Stomach (tissue), 8 donors: ENCODE measurements at regions not wholly inside any gene's neighbourhood (a gene's known extent, or its start where the extent isn't known, plus 50 kb on each side); places are given as distances from the start of the nearest gene placed in this dataset.

Experiments used
- DNase-seq, 2 donors: peaks; one replicate each; pipeline versions ENCODE4 v3.0.0 to v3.0.0-alpha.2; 2013 to 2019
- H3K27ac ChIP-seq, 5 donors: fragments of 200-600 bp in 4 of 5; sonication (generic) in 4 of 5; one replicate each; pipeline ENCODE4 v1.5.1; 2013 to 2019; ENCODE audit warnings: mild to moderate bottlenecking in 1 of 5, moderate library complexity in 1 of 5
- H3K27me3 ChIP-seq, 3 donors: fragments of 200-600 bp; sonication (generic); one replicate each; pipeline ENCODE4 v1.5.1; 2017 to 2019; ENCODE audit warnings: mixed run types in 1 of 3
- H3K36me3 ChIP-seq, 4 donors: fragments of 200-600 bp; sonication (generic); 1 replicate in 3 of 4; 2 replicates in 1 of 4; pipeline ENCODE4 v1.5.1; 2016 to 2019
- H3K4me1 ChIP-seq, 4 donors: fragments of 200-600 bp; sonication (generic); one replicate each; pipeline ENCODE4 v1.5.1; 2016 to 2019
- H3K4me3 ChIP-seq, 4 donors: fragments of 200-600 bp; sonication (generic) in 3 of 4; one replicate each; pipeline ENCODE4 v1.5.1; 2016 to 2019; ENCODE audit warnings: mild to moderate bottlenecking in 1 of 4
- H3K9me3 ChIP-seq, 4 donors: fragments of 200-600 bp; sonication (generic); one replicate each; pipeline ENCODE4 v1.5.1; 2016 to 2019
- CTCF ChIP-seq, 7 experiments: fragments of 450-650 bp in 4 of 7; fragments of 200-600 bp in 3 of 7; sonication (generic) in 3 of 7; IDR thresholded peaks; one replicate each; pipeline ENCODE4 v1.5.1; 2016 to 2019; ENCODE audit warnings: antibody characterized with exemption in 7 of 7, control low read depth in 2 of 7, mild to moderate bottlenecking in 1 of 7
- EP300 ChIP-seq: sonication (generic); formaldehyde crosslinking; IDR thresholded peaks from one replicate; pipeline ENCODE4 v1.6.1; 2017; ENCODE audit warnings: antibody characterized with exemption
- POLR2A ChIP-seq, 4 donors: fragments of 450-650 bp; IDR thresholded peaks; one replicate each; pipeline ENCODE4 v1.6.1; 2016; ENCODE audit warnings: antibody characterized with exemption in 4 of 4, control low read depth in 2 of 4, mild to moderate bottlenecking in 1 of 4, moderate library complexity in 1 of 4
- POLR2AphosphoS5 ChIP-seq, 3 donors: sonication (generic); formaldehyde crosslinking; IDR thresholded peaks; one replicate each; pipeline ENCODE4 v1.6.1; 2016; ENCODE audit warnings: antibody characterized with exemption in 3 of 3
- WGBS, 5 donors: extraction: QIAGEN DNeasy Blood & Tissue Kit in 3 of 5; methylation state at CpG; one replicate each; pipeline versions ENCODE4 v1.1.5 to v1.1.7; 2013 to 2018; 5-methylcytosine and 5-hydroxymethylcytosine counted together
- intact Hi-C: fragments of 100-400 bp; cut with DNase I; formaldehyde crosslinking; loops from one replicate; pipeline ENCODE4 v1.15.1; 2023; ENCODE audit warnings: low total_unique reads
- donor health status: healthy with polysubstance abuse.
- donor health status: Bipolar disorder and iron deficiency.
- donor health status: healthy.

- Histone ChIP-seq H3K4me3 (no peak overlapping the region), H3K4me1 (no peaks in the 10 kb centered on the region), H3K27ac (no peak overlapping the region), H3K27me3 (no peaks in the 10 kb centered on the region), H3K36me3 (no peaks in the 10 kb centered on the region), H3K9me3 (no peaks in the 10 kb centered on the region)
- intact Hi-C loops: no loop called here
- TF ChIP-seq POLR2AphosphoS5 (IDR thresholded peaks at IDR 0.05) (no peak), EP300 (no peak), POLR2A (IDR thresholded peaks at IDR 0.05) (no peak), CTCF (IDR thresholded peaks at IDR 0.05) (no peak)
- no peak for DNase-seq
Measured at GRCh38 chr4:58740897-58741296, 1630.7 kb upstream of the IGFBP7 start.

- WGBS, 5 donors: 94 to 100% (median 98%) methylated on average over 1 of the region's 1 CpG
- H3K4me1 ChIP-seq: no peaks in the 10 kb centered on the region
- no peak for TF ChIP-seq POLR2A (IDR thresholded peaks at IDR 0.05)
- TF ChIP-seq CTCF (IDR thresholded peaks at IDR 0.05): no peak
- TF ChIP-seq EP300: no peak
- no peak for TF ChIP-seq POLR2AphosphoS5 (IDR thresholded peaks at IDR 0.05)
- H3K36me3 ChIP-seq: no peaks in the 10 kb centered on the region
- DNase-seq: no peak
- no peaks in the 10 kb centered on the region for H3K27me3 ChIP-seq
- intact Hi-C loops: no loop called here
- no peak overlapping the region for H3K27ac ChIP-seq
- H3K4me3 ChIP-seq: no peak overlapping the region
- no peaks in the 10 kb centered on the region for H3K9me3 ChIP-seq
Measured at GRCh38 chr4:58739275-58739674, 1629.1 kb upstream of the IGFBP7 start.

- no peaks in the 10 kb centered on the region for H3K4me1 ChIP-seq
- no peaks in the 10 kb centered on the region for H3K27me3 ChIP-seq
- intact Hi-C loops: no loop called here
- no peak for DNase-seq
- H3K4me3 ChIP-seq: no peak overlapping the region
- no peaks in the 10 kb centered on the region for H3K36me3 ChIP-seq
- H3K9me3 ChIP-seq: no peaks in the 10 kb centered on the region
- TF ChIP-seq POLR2AphosphoS5 (IDR thresholded peaks at IDR 0.05): no peak
- H3K27ac ChIP-seq: no peak overlapping the region
Measured at GRCh38 chr4:58738375-58738774, 1628.2 kb upstream of the IGFBP7 start.

GRCh38 chr4:58734030-58734674, 1624.0 kb upstream of the IGFBP7 start:
- intact Hi-C loops: no loop called here
- no peak for DNase-seq
- no peaks in the 10 kb centered on the region for H3K9me3 ChIP-seq
- no peaks in the 10 kb centered on the region for H3K4me1 ChIP-seq
- TF ChIP-seq EP300 (no peak), POLR2A (IDR thresholded peaks at IDR 0.05) (no peak), POLR2AphosphoS5 (IDR thresholded peaks at IDR 0.05) (no peak), CTCF (IDR thresholded peaks at IDR 0.05) (no peak)
- no peaks in the 10 kb centered on the region for H3K27me3 ChIP-seq
- no peak overlapping the region for H3K27ac ChIP-seq
- H3K4me3 ChIP-seq: no peak overlapping the region
- WGBS, 5 donors: 45 to 84% (median 74%) methylated on average over 1 of the region's 1 CpG
- no peaks in the 10 kb centered on the region for H3K36me3 ChIP-seq

- Histone ChIP-seq H3K27ac (no peak overlapping the region), H3K36me3 (no peaks in the 10 kb centered on the region), H3K27me3 (no peaks in the 10 kb centered on the region), H3K9me3 (no peaks in the 10 kb centered on the region), H3K4me1 (no peaks in the 10 kb centered on the region), H3K4me3 (no peak overlapping the region)
- no peak for DNase-seq
- intact Hi-C loops: no loop called here
- no peak for TF ChIP-seq EP300
- TF ChIP-seq POLR2A (IDR thresholded peaks at IDR 0.05): no peak
- no peak for TF ChIP-seq POLR2AphosphoS5 (IDR thresholded peaks at IDR 0.05)
- TF ChIP-seq CTCF (IDR thresholded peaks at IDR 0.05): no peak
- WGBS, 5 donors: 69 to 93% (median 86%) methylated on average over 2 of the region's 2 CpGs
Measured at GRCh38 chr4:58732973-58733372, 1622.8 kb upstream of the IGFBP7 start.
